ENCODE measurements at regions not wholly inside any gene's neighbourhood (a gene's known extent, or its start where the extent isn't known, plus 50 kb on each side); places are given as distances from the start of the nearest gene placed in this dataset.

GRCh38 chr15:95043933-95044313 is 812.6 kb downstream of the MCTP2 start:
- no peaks in the 10 kb centered on the region for H3K27me3 ChIP-seq (ENCODE audit: control insufficient read depth, insufficient read depth, low read length)
- FAIRE-seq (no peak), DNase-seq (ENCODE audit: low read depth) (no peak)
- no peaks in the 10 kb centered on the region for H3K36me3 ChIP-seq (ENCODE audit: control insufficient read depth, insufficient read depth, low read length)
- no peak overlapping the region for H3K4me3 ChIP-seq (ENCODE audit: low read depth, low read length)
- TF ChIP-seq CTCF (IDR thresholded peaks at IDR 0.05; ENCODE audit: insufficient read depth, low read length, severe bottlenecking), result no peak

DNA sequence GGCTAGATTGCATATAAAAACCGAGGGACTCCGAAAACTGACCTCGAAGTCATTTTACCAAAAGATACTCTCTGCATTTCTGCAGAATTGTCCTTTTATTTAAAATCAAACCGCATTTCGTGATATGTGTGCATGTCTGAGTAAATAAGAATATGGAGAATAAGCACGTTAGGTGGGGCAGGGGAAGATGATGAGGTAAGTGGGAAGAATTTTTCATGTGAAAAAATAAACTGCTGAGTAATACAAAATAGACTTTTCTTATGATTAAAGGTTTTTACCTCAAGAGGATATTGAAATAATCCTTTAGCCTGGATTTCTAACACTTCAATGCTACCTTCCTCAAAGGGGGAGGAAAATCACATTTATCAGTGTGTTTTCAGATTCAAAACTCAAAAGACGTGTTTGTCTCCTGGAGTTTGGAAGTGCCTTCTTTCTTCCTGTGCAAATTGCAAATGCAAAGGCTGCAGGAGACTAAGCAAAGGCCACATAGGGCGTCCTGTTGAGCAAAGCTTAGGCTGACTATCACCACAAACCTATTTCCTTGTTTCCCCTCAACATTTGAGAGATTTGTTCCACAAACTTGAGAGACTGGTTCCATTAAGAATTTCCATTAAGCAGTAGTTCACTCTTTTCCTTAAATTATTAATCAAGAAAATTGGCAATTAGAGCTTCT is 813.5 kb downstream of the MCTP2 start:
- no peak overlapping the region for H3K4me3 ChIP-seq (ENCODE audit: low read depth, low read length)
- no peaks in the 10 kb centered on the region for H3K27me3 ChIP-seq (ENCODE audit: control insufficient read depth, insufficient read depth, low read length)
- TF ChIP-seq CTCF (IDR thresholded peaks at IDR 0.05; ENCODE audit: insufficient read depth, low read length, severe bottlenecking), result no peak
- DNase-seq (ENCODE audit: low read depth) (no peak), FAIRE-seq (no peak)
- no peaks in the 10 kb centered on the region for H3K36me3 ChIP-seq (ENCODE audit: control insufficient read depth, insufficient read depth, low read length)

GRCh38 chr15:95051861-95052260 is 820.5 kb downstream of the MCTP2 start:
- DNase-seq (ENCODE audit: low read depth), result no peak

DNA sequence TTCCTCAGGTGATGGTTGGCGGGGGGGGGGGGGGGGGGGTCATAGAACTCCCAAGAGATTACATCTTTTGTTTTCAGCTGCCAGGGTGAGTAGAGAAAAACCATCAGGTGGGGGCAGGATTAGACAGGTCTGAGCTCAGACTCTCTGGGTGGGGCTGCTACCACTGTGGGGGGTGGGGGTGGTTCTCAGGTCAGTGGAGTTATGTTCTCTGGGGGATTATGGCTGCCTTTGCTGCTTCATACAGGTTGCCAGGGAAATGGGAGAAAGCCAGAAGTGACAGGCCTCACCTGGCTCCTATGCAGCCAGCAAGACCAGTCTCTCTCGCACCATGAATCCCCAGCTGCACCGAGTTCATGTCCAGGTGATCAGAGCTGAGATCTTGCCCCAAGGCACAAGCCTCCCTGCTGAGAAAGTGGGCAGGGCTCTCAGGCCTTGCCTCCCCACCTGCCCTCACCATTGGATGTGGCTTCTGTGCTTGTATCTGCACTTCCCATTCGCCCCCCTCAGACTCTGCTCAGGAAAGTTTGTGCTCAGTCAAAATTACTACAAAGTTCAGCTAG is 828.1 kb downstream of the MCTP2 start:
- DNase-seq (ENCODE audit: low read depth), result no peak
- no peaks in the 10 kb centered on the region for H3K27me3 ChIP-seq (ENCODE audit: control insufficient read depth, insufficient read depth, low read length)
- FAIRE-seq, result no peak

More at GRCh38 chr15:95051861-95052260, 820.5 kb downstream of the MCTP2 start:
- no peak for TF ChIP-seq CTCF (IDR thresholded peaks at IDR 0.05; ENCODE audit: insufficient read depth, low read length, severe bottlenecking)
- no peak for FAIRE-seq
- Histone ChIP-seq H3K27me3 (ENCODE audit: control insufficient read depth, insufficient read depth, low read length) (no peaks in the 10 kb centered on the region), H3K36me3 (ENCODE audit: control insufficient read depth, insufficient read depth, low read length) (no peaks in the 10 kb centered on the region), H3K4me3 (ENCODE audit: low read depth, low read length) (no peak overlapping the region)

GRCh38 chr15:95068701-95069521 is 837.5 kb downstream of the MCTP2 start:
- TF ChIP-seq CTCF (IDR thresholded peaks at IDR 0.05; ENCODE audit: insufficient read depth, low read length, severe bottlenecking), result no peak
- DNase-seq (ENCODE audit: low read depth) (no peak), FAIRE-seq (no peak)
- Histone ChIP-seq H3K36me3 (ENCODE audit: control insufficient read depth, insufficient read depth, low read length) (no peaks in the 10 kb centered on the region), H3K4me3 (ENCODE audit: low read depth, low read length) (no peak overlapping the region), H3K27me3 (ENCODE audit: control insufficient read depth, insufficient read depth, low read length) (no peaks in the 10 kb centered on the region)

More for the DNA sequence above, 828.1 kb downstream of the MCTP2 start:
- Histone ChIP-seq H3K36me3 (ENCODE audit: control insufficient read depth, insufficient read depth, low read length) (no peaks in the 10 kb centered on the region), H3K4me3 (ENCODE audit: low read depth, low read length) (no peak overlapping the region)
- TF ChIP-seq CTCF (IDR thresholded peaks at IDR 0.05; ENCODE audit: insufficient read depth, low read length, severe bottlenecking), result no peak
